ENCODE measurements at regions not wholly inside any gene's neighbourhood (a gene's known extent, or its start where the extent isn't known, plus 50 kb on each side); places are given as distances from the start of the nearest gene placed in this dataset.
"Not testable (repeated sequence)": the region's sequence is repeated elsewhere in the genome, so short reads cannot be mapped to it uniquely, and the experiment has no call there.

GRCh38 chr1:229907884-229908638, 159.0 kb upstream of the GALNT2 start:
- no peak overlapping the region for H3K27ac ChIP-seq
- no peak for TF ChIP-seq CTCF (IDR thresholded peaks at IDR 0.05)
- H3K4me3 ChIP-seq (ENCODE audit: low read depth in 1 of 2, low read length in 1 of 2): no peak overlapping the region
- H3K27me3 ChIP-seq: peaks cover 69% of the 10 kb centered on the region
- H3K9me3 ChIP-seq: no peaks in the 10 kb centered on the region
- no peaks in the 10 kb centered on the region for H3K4me1 ChIP-seq (ENCODE audit: control insufficient read depth in 1 of 2, insufficient read depth in 1 of 2, low read depth in 1 of 2, low read length in 1 of 2)
- no peaks in the 10 kb centered on the region for H3K36me3 ChIP-seq

- Histone ChIP-seq H3K27ac (no peak overlapping the region), H3K27me3 (peaks cover 69% of the 10 kb centered on the region), H3K4me1 (ENCODE audit: control insufficient read depth in 1 of 2, insufficient read depth in 1 of 2, low read depth in 1 of 2, low read length in 1 of 2) (no peaks in the 10 kb centered on the region), H3K36me3 (no peaks in the 10 kb centered on the region), H3K4me3 (ENCODE audit: low read depth in 1 of 2, low read length in 1 of 2) (no peak overlapping the region), H3K9me3 (no peaks in the 10 kb centered on the region)
- TF ChIP-seq CTCF (IDR thresholded peaks at IDR 0.05): no peak
Observed at GRCh38 chr1:229908689-229909088, 158.3 kb upstream of the GALNT2 start.

GRCh38 chr1:229913489-229913888, 153.5 kb upstream of the GALNT2 start:
- no peaks in the 10 kb centered on the region for H3K36me3 ChIP-seq
- no peaks in the 10 kb centered on the region for H3K9me3 ChIP-seq
- TF ChIP-seq CTCF (IDR thresholded peaks at IDR 0.05): no peak
- no peaks in the 10 kb centered on the region for H3K4me1 ChIP-seq (ENCODE audit: control insufficient read depth in 1 of 2, insufficient read depth in 1 of 2, low read depth in 1 of 2, low read length in 1 of 2)
- no peak overlapping the region for H3K27ac ChIP-seq
- no peak overlapping the region for H3K4me3 ChIP-seq (ENCODE audit: low read depth in 1 of 2, low read length in 1 of 2)
- H3K27me3 ChIP-seq: peaks cover 32% of the 10 kb centered on the region

GRCh38 chr1:229919488-229919887, 147.6 kb upstream of the GALNT2 start:
- not testable (repeated sequence) for H3K27me3 ChIP-seq, H3K9me3 ChIP-seq

GRCh38 chr1:229920683-229921082, 146.4 kb upstream of the GALNT2 start:
- Histone ChIP-seq H3K27ac (no peak overlapping the region), H3K36me3 (no peaks in the 10 kb centered on the region), H3K9me3 (no peaks in the 10 kb centered on the region), H3K4me3 (ENCODE audit: low read depth in 1 of 2, low read length in 1 of 2) (no peak overlapping the region), H3K4me1 (ENCODE audit: control insufficient read depth in 1 of 2, insufficient read depth in 1 of 2, low read depth in 1 of 2, low read length in 1 of 2) (peaks cover 8 to 10% of the 10 kb centered on the region in 2 experiments), H3K27me3 (no peaks in the 10 kb centered on the region)
- TF ChIP-seq CTCF (IDR thresholded peaks at IDR 0.05): no peak

More at GRCh38 chr1:229919488-229919887, 147.6 kb upstream of the GALNT2 start:
- H3K27ac ChIP-seq; H3K4me3 ChIP-seq (ENCODE audit: low read depth in 1 of 2, low read length in 1 of 2); H3K36me3 ChIP-seq: not testable (repeated sequence)
- peaks cover 8 to 10% of the 10 kb centered on the region in 2 experiments for H3K4me1 ChIP-seq (ENCODE audit: control insufficient read depth in 1 of 2, insufficient read depth in 1 of 2, low read depth in 1 of 2, low read length in 1 of 2)

GRCh38 chr1:229922249-229922648, 144.8 kb upstream of the GALNT2 start:
- Histone ChIP-seq H3K27me3 (no peaks in the 10 kb centered on the region), H3K36me3 (no peaks in the 10 kb centered on the region), H3K4me1 (ENCODE audit: control insufficient read depth in 1 of 2, insufficient read depth in 1 of 2, low read depth in 1 of 2, low read length in 1 of 2) (peaks cover 8 to 10% of the 10 kb centered on the region in 2 experiments), H3K9me3 (no peaks in the 10 kb centered on the region), H3K4me3 (ENCODE audit: low read depth in 1 of 2, low read length in 1 of 2) (no peak overlapping the region), H3K27ac (no peak overlapping the region)
- no peak for TF ChIP-seq CTCF (IDR thresholded peaks at IDR 0.05)
